ENCODE measurements at regions not wholly inside any gene's neighbourhood (a gene's known extent, or its start where the extent isn't known, plus 50 kb on each side); places are given as distances from the start of the nearest gene placed in this dataset.
A peak's percentile ranks its signal among the peaks of the same experiment; 100 is the strongest.

- intact Hi-C loops (cut with DNase I; ENCODE audit: low total_unique reads) (no loop called here), in situ Hi-C loops (cut with MboI; ENCODE audit: low pct_ligation_motif_present in 1 of 4, low pct_unique_long_range_greater_than_20kb in 1 of 4, low sequenced_read_pairs in 3 of 4) (no loop called here)
- no peak for TF ChIP-seq POLR2AphosphoS5 (IDR thresholded peaks at IDR 0.05)
- TF ChIP-seq EP300 (IDR thresholded peaks at IDR 0.05; ENCODE audit: low read depth) = no peak
- no peak for TF ChIP-seq CTCF (IDR thresholded peaks at IDR 0.05)
- TF ChIP-seq POLR2A (IDR thresholded peaks at IDR 0.05) = no peak
- no peaks in the 10 kb centered on the region for H3K27me3 ChIP-seq
- H3K36me3 ChIP-seq = no peaks in the 10 kb centered on the region
- no peak overlapping the region for H3K27ac ChIP-seq
- no peak overlapping the region for H3K4me3 ChIP-seq
- H3K9me3 ChIP-seq = no peaks in the 10 kb centered on the region
- H3K4me1 ChIP-seq = peaks cover 0 to 25% (median 8%) of the 10 kb centered on the region in 4 donors
- no peak for DNase-seq
Measured at GRCh38 chr2:64230540-64230939, 86.3 kb upstream of the PELI1 start.

- in situ Hi-C loops (cut with MboI; ENCODE audit: low pct_ligation_motif_present in 1 of 4, low pct_unique_long_range_greater_than_20kb in 1 of 4, low sequenced_read_pairs in 3 of 4) = no loop called here
Measured at GRCh38 chr2:64232266-64232665, 88.0 kb upstream of the PELI1 start.

GRCh38 chr2:64233376-64233922 is 89.2 kb upstream of the PELI1 start:
- no peak for DNase-seq
- Histone ChIP-seq H3K36me3 (no peaks in the 10 kb centered on the region), H3K27me3 (no peaks in the 10 kb centered on the region), H3K4me1 (peaks cover 0 to 6% (median 2%) of the 10 kb centered on the region in 4 donors), H3K27ac (peak overlapping the region in 1 of 4 donors; percentile 19), H3K9me3 (no peaks in the 10 kb centered on the region), H3K4me3 (no peak overlapping the region)
- in situ Hi-C loops (cut with MboI; ENCODE audit: low pct_ligation_motif_present in 1 of 4, low pct_unique_long_range_greater_than_20kb in 1 of 4, low sequenced_read_pairs in 3 of 4) (no loop called here), intact Hi-C loops (cut with DNase I; ENCODE audit: low total_unique reads) (no loop called here)
- TF ChIP-seq CTCF (IDR thresholded peaks at IDR 0.05) (no peak), POLR2A (IDR thresholded peaks at IDR 0.05) (no peak), EP300 (IDR thresholded peaks at IDR 0.05; ENCODE audit: low read depth) (no peak), POLR2AphosphoS5 (IDR thresholded peaks at IDR 0.05) (no peak)
- WGBS, 2 donors (ENCODE audit: low coverage in 1 of 2) = 57 to 65% methylated on average over 3 to 4 of the region's 4 CpGs

More at GRCh38 chr2:64232266-64232665, 88.0 kb upstream of the PELI1 start:
- Histone ChIP-seq H3K27ac (no peak overlapping the region), H3K36me3 (no peaks in the 10 kb centered on the region), H3K4me1 (peaks cover 0 to 14% (median 7%) of the 10 kb centered on the region in 4 donors), H3K27me3 (no peaks in the 10 kb centered on the region), H3K4me3 (no peak overlapping the region), H3K9me3 (no peaks in the 10 kb centered on the region)
- no peak for DNase-seq
- intact Hi-C loops (cut with DNase I; ENCODE audit: low total_unique reads) = no loop called here
- WGBS, 2 donors (ENCODE audit: low coverage in 1 of 2) = 86 to 97% methylated on average over 1 to 2 of the region's 2 CpGs
- no peak for TF ChIP-seq POLR2A (IDR thresholded peaks at IDR 0.05)
- TF ChIP-seq EP300 (IDR thresholded peaks at IDR 0.05; ENCODE audit: low read depth) = no peak
- no peak for TF ChIP-seq CTCF (IDR thresholded peaks at IDR 0.05)
- TF ChIP-seq POLR2AphosphoS5 (IDR thresholded peaks at IDR 0.05) = no peak

- 72 to 80% methylated on average over 1 to 5 of the region's 5 CpGs for WGBS, 2 donors (ENCODE audit: low coverage in 1 of 2)
- Histone ChIP-seq H3K36me3 (no peaks in the 10 kb centered on the region), H3K9me3 (no peaks in the 10 kb centered on the region), H3K27ac (no peak overlapping the region), H3K4me3 (no peak overlapping the region), H3K4me1 (no peaks in the 10 kb centered on the region), H3K27me3 (no peaks in the 10 kb centered on the region)
- DNase-seq = no peak
- in situ Hi-C loops (cut with MboI; ENCODE audit: low pct_ligation_motif_present in 1 of 4, low pct_unique_long_range_greater_than_20kb in 1 of 4, low sequenced_read_pairs in 3 of 4) = no loop called here
- intact Hi-C loops (cut with DNase I; ENCODE audit: low total_unique reads) = no loop called here
- TF ChIP-seq CTCF (IDR thresholded peaks at IDR 0.05) (no peak), POLR2AphosphoS5 (IDR thresholded peaks at IDR 0.05) (no peak), POLR2A (IDR thresholded peaks at IDR 0.05) (no peak), EP300 (IDR thresholded peaks at IDR 0.05; ENCODE audit: low read depth) (no peak)
Measured at GRCh38 chr2:64234150-64234549, 89.9 kb upstream of the PELI1 start.
